Epithelial cell of proximal tubule (primary cell): ENCODE measurements at regions not wholly inside any gene's neighbourhood (a gene's known extent, or its start where the extent isn't known, plus 50 kb on each side); places are given as distances from the start of the nearest gene placed in this dataset.

ENCODE experiments used
- DNase-seq: peaks from one replicate; pipeline ENCODE4 v3.0.0-alpha.2; 2011; ENCODE audit warnings: low read depth
- H3K4me3 ChIP-seq: 2 replicates; pipeline ENCODE4 v1.5.1; 2011; ENCODE audit warnings: low read depth, mild to moderate bottlenecking, low read length
- TF ChIP-seq, protein P1 (sequence below): conservative IDR thresholded peaks from 2 replicates; pipeline ENCODE4 v1.5.1; 2012; ENCODE audit warnings: low read depth, mild to moderate bottlenecking, low read length

DNA sequence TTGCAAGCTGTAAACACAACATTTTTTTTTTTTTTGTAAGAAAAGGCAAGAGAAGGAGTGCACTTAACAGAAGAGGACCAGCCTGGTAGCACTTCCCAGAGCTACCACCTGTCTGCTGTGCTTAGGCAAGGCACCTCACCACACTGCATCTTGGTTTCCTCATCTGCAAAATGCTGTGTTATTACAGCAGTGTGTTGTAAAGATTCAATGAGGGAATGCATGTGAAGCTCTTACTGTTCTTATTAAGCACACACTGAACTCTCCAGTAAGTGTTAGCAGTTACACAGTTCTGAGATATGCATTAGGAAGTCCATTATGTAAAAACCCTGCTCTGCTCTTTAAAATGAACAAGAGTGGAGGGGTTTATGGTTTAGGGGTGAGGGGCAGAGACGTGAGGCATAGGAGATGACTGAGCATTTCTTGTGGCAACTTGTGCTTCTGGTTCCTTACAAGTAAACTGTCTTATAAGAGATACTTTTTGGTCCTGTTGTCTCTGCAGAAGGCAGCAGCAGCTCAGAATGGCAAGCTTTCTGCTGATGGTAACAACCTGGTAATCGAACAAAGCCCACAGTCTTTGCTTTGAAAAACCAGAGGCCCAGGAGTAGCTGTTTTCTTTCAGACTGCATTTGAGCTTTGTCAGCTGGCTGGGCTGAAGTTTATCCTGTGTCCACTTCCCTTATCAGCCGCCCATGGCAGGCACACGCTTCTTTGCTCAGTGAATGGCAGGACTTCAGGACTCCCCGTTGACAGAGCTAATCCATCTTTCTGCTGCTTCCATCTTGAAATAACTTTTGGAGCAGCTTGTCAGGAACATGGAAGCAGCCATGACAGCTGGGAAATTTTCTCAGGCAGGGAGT lies 98.8 kb upstream of the BMPER start:
- no peak overlapping the region for H3K4me3 ChIP-seq
- no peak for DNase-seq
- TF ChIP-seq, protein P1, sequence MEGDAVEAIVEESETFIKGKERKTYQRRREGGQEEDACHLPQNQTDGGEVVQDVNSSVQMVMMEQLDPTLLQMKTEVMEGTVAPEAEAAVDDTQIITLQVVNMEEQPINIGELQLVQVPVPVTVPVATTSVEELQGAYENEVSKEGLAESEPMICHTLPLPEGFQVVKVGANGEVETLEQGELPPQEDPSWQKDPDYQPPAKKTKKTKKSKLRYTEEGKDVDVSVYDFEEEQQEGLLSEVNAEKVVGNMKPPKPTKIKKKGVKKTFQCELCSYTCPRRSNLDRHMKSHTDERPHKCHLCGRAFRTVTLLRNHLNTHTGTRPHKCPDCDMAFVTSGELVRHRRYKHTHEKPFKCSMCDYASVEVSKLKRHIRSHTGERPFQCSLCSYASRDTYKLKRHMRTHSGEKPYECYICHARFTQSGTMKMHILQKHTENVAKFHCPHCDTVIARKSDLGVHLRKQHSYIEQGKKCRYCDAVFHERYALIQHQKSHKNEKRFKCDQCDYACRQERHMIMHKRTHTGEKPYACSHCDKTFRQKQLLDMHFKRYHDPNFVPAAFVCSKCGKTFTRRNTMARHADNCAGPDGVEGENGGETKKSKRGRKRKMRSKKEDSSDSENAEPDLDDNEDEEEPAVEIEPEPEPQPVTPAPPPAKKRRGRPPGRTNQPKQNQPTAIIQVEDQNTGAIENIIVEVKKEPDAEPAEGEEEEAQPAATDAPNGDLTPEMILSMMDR = no peak

DNA sequence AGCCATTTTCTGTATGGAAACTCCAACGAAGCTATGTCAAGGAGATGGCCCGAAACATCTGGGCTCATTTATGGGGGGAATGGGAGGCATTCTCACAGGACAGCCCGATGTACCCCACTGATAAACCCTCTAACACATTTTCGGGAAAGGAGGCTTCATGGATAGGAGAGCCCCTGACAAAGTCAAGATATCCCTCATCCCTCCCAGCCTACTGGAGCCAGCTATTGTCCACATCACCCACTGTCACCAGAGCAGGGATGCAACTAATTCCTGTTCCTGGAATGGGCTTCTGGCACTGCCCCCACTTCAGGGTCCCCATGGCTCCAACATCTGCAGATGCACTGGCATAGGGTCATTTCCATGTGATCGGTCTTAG lies 98.2 kb upstream of the BMPER start:
- no peak for DNase-seq
- TF ChIP-seq, protein P1 = no peak
- H3K4me3 ChIP-seq = no peak overlapping the region

DNA sequence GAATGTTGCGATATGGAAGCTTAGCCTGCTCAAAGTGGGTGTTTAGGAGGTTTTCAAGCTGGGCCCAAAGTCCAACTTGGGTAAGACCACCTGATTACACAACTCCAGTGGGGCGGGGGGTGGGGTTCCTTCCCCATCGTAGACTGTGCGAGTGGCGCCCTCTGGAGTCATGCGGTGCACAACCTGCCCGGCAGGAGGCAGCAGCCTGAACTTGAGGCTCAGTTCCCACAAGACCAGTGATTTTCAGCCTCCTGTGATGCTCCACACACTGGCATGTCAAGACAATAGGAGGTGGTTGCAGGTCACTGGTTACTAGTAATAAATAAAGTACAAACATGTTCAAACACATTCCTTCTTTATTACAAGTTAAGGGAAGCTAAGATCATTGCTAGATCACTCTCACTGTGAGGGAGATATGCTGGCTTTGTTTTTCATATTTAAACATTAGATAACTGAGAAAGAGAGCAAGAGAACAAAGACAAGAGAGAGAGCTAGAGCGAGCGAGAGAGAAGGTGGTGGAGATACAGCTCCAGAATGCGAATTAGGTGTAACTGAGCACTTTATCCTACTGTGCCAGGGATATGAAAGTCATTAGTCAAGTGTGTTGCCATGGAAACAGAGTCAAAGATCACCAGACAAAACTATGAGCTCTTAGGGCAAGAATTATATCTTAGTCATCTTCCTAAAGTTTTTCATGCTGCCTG lies 97.4 kb upstream of the BMPER start:
- H3K4me3 ChIP-seq = no peak overlapping the region
- TF ChIP-seq, protein P1 = peak; percentile 77
- DNase-seq = peak; percentile 83

DNA sequence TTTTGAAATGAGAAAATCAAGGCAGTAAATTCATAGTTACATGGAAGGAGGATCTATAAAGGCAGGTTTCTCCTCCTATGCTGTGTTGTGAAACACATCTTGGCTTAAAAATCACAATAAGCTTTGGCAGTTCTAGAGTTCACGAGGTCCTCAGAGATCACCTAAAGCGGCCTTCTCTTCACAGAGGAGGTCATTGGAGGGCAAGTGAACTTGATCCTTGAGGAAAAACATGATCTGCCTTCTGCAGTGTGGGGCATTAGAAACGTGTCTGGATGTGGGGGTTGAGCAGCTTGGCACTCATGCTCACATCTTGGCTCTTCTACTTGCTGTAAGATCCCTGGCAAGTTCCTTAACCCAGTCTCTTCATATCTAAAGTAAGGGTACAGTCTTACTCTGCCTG lies 96.1 kb upstream of the BMPER start:
- no peak overlapping the region for H3K4me3 ChIP-seq
- TF ChIP-seq, protein P1 = no peak
- no peak for DNase-seq

DNA sequence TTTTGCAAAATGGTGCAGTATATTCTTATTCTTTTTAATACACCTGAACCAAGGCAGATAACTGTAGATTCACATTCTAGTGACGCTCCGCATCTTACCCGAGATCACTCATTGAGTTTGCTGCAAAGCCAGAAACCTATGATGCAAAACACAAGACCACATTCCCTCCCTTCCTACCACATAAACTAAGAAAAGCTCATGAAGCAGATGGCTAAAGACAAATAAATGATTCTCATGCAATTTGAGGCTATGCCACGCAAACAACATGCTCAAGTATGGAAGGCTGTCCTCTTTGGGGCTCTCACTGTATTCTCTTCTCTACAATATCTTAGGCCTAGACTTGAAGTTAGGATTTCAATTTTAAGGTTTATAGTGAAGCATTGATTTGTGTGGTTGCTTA lies 95.0 kb upstream of the BMPER start:
- DNase-seq = no peak
- TF ChIP-seq, protein P1 = no peak
- H3K4me3 ChIP-seq = no peak overlapping the region

DNA sequence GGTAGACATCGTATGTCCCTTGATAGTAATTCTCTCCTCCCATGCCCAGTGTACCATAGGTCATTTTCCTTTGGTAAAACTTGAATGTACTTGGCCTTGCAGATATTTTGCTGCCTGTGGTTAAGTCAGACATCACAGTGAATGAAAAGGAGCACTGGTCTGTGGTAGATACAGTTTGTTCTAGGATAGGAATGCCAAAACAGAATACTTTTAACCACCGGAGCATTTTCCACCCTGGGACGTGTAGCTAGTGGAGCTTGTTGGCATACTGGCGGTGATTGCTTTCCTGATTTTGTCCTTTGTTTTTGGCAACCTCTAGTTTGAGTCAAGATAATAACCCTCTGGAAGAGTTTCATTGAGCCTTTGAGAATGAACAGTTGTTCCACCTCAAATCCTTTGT lies 92.0 kb upstream of the BMPER start:
- TF ChIP-seq, protein P1 = no peak
- H3K4me3 ChIP-seq = no peak overlapping the region
- DNase-seq = no peak
